GM18861 (cell line): ENCODE measurements at regions not wholly inside any gene's neighbourhood (a gene's known extent, or its start where the extent isn't known, plus 50 kb on each side); places are given as distances from the start of the nearest gene placed in this dataset.
A peak's percentile ranks its signal among the peaks of the same experiment; 100 is the strongest.
"Not testable (repeated sequence)": the region's sequence is repeated elsewhere in the genome, so short reads cannot be mapped to it uniquely, and the experiment has no call there.

ENCODE experiments used
- ATAC-seq: cut with Tn5 transposase; IDR thresholded peaks from one replicate; pipeline ENCODE4 v1.9.1; 2021; ENCODE audit not compliant: unreplicated experiment

GRCh38 chr2:186947516-186947915 lies 98.5 kb upstream of the ZSWIM2 start:
- no peak for ATAC-seq

- no peak for ATAC-seq
These were observed 98.0 kb upstream of the ZSWIM2 start for GRCh38 chr2:186946896-186947467.

GRCh38 chr2:186941853-186942252 lies 92.9 kb upstream of the ZSWIM2 start:
- ATAC-seq = no peak

- ATAC-seq = no peak
These were observed 91.5 kb upstream of the ZSWIM2 start for GRCh38 chr2:186940463-186940862.

DNA sequence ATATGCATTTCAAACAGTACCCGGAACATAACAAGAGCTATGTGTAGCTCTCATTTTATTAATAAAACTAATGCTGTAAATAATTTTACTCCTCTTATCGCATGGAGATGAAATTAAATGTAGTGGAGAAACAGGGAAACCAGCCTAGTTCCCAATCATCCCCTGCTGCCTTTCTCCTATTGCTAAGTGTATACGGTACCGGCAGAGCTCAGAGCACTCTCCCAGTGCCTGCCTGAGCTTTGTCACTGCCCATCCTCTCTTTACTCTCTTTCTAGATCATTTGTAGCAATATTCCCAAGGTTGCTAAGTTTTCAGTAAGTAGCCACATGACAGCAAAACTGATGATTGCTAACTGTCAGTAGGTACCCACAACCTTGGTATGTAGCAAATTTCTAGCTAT lies 85.5 kb upstream of the ZSWIM2 start:
- no peak for ATAC-seq

DNA sequence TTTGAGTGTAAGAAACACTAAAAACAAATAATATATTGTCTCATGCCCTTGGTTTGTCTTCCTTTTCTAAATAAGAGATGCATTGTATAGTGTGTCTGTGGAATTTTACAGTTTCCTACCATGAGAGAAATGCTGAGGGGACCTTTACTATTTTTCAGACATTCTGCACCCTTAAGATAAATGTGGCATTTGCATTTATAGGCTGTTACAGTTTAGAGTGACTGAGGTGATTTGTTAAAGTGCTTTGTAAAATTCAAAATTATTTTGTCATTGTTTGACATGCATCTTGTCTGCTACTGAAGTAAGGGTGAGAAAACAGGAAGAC lies 78.9 kb upstream of the ZSWIM2 start:
- no peak for ATAC-seq

DNA sequence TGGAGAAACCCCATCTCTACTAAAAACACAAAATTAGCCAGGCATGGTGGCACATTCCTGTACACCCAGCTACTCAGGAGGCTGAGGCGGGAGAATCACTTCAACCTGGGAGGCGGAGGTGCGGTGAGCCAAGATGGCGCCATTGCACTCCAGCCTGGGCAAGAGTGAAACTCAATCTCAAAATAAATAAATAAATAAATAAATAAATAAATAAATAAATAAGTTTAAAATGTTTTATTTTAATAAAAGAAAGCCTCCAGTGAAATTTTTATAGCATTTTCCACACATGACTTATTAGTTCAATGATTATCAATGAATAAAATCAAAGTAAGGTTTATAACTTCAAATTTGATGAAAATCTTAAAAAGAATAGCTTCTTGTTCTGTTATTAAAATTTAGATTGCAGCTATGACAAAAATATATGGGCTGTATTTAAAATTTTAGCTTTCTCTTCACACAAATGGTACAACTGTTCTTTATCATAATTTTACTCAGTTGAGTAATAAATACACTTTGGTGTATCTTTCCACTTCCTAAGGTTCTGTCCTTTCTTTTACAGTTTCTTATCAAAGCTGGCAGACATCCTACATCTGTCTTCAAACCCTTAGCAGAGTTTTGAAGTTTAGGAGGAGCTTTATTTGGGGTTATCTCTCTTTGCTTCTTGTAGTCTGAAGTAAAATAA lies 78.4 kb upstream of the ZSWIM2 start:
- no peak for ATAC-seq

DNA sequence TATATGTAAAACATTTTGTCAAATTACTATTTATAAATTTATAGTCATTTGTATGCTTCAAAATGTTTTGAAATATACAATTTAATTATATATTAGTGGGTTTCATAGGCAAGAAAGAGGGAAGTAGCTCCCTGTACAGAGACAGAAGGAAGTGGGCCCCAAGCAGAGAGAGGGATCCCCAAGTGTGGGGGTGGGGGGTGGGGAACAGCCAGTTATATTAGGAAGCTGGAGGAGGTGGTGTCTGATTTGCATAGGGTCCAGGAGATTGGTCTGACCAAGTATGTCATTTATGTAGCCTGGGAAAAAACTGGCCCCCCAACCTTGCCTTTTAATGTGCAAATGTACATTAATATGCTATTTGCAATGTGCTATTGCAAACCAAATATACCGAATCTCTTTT lies 76.5 kb upstream of the ZSWIM2 start:
- ATAC-seq = no peak

GRCh38 chr2:186922316-186922715 lies 73.3 kb upstream of the ZSWIM2 start:
- ATAC-seq = not testable (repeated sequence)

GRCh38 chr2:186919296-186919695 lies 70.3 kb upstream of the ZSWIM2 start:
- ATAC-seq = no peak

DNA sequence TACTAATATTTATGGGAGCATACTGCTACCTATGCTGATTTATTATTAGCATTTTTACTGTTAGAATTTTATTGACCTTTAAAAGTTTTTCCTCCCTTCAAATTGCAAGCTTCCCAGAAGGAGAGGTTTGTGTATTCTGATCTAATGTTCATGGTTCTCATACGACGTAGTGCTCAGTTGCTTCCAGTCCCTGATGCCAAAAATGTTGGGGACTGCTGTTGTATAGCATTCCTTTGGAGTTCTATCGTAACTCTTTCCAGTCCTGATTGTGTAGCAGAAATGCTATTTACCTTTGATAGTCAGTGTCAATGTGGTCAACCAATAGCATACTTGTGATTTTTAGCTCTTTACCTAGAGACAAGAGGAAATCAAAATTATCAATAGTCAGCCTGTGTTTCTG lies 69.5 kb upstream of the ZSWIM2 start:
- no peak for ATAC-seq

DNA sequence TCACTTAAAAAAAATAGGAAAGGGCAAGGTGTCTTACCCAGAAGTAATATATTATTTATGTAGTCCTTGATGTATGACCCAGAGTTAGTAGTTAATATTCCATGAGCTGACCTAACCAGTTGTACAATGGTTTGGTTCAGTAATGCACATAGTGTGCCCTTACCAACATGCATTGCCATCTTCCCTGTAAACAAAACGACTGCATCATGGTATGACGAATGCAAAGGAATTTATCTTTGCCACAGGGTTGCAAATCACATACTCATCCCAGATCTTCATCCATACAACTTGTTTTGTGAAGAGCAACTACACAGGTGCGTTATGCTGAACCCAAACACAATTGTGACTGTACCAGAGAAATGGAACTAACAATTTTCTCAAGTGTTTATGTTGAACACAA lies 68.9 kb upstream of the ZSWIM2 start:
- no peak for ATAC-seq

DNA sequence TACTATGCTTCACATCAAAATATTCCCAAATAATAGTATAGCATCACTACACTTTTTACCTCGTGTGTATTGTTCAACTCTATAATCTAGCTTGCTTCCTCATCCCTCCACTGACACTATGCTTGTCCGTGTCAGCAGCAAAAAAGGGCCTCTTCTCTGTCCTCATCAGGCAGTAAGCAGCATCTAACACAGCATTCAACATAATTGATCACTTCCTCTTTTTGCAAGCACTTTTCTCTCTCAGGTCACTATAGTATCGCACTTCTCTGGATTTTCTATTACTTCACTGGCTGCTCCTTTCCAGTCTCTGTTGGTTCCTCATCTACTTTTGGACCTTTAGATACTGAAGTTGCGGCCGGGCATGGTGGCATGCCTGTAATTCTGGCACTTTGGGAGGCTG lies 64.9 kb upstream of the ZSWIM2 start:
- ATAC-seq = peak; percentile 96

GRCh38 chr2:186912979-186913378 lies 64.0 kb upstream of the ZSWIM2 start:
- ATAC-seq = no peak

DNA sequence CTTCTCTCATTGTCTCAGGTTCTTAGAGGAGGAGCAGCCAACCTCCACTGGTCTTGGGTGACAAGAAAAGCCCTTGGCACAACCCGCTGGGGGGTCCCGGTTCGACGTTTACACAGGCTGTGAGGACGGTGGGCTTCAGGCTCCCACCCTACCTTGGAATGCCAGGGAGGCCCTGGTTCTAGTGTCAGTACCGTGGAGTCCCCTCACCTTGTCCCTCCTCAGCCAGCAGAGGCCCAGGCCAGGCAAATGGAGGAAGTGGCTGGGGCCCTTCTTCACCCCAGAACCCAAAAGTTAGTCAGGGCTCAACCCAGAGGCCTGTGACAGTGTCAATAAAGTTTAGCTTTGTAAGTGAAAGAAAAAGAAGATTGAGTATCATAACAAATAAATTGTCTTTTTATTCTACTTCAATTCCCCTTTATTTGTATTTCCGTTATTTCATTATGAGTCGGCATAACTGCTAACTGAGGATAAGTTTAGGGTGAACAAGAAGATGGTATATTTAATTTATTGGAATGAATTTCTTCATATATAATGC lies 62.6 kb upstream of the ZSWIM2 start:
- ATAC-seq = no peak

DNA sequence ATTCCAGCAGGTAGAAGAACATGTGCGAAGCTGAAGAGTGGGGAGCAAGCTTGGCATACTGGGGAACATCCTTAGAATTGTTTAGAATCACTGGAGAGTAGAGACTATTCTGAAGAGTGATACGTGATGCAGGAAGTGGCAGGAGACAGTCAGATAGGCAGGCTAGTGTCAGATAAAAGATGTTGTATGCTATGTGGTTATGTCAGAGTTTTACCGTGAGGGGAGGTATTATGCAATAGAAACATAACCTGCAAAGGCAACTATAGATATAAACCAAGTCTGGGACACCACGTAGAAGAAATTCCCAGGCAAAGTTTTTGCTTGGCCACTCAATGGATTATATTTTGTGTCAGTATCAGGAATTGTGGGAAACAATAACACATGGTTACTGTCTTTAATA lies 62.0 kb upstream of the ZSWIM2 start:
- ATAC-seq = no peak

DNA sequence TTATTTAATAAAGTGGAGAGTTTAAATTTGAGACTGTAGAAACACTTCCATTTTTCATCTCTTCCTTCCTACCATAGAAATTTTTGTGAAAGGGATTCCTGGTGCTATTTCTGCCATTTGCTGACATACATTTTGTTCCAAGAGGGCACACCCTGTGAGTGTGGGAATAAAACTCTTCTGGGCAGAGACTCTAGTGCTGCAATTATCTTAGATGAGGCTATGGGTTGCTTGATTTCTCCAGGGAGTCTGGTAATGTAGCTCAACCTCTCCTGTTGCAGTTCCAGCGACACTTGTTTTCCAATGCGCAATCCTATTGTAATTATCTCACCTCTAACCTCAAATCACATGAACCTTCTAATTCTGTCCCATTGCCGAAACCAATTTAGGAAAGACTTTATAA lies 60.1 kb upstream of the ZSWIM2 start:
- ATAC-seq = no peak

DNA sequence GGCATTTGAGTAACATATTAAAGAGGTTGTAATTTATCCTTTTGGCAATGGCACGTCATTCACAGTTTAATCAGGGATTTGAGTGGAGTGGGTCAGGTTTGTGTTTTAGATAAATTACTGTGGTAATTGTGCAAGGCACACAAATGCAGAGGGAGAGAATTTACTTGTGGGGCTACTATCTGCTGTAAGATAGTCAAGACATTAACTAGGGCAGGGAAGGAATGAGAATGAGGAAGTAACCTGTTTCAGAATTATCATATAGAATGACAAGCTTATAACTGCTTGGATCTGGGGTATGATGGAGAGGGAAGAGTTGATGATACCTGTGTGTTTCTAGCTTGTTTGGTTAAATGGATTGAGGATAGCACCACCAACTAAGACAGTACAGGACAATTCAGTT lies 58.9 kb upstream of the ZSWIM2 start:
- ATAC-seq = no peak

GRCh38 chr2:186903216-186903615 lies 54.2 kb upstream of the ZSWIM2 start:
- no peak for ATAC-seq
